NT2/D1 (cell line): ENCODE measurements at regions not wholly inside any gene's neighbourhood (a gene's known extent, or its start where the extent isn't known, plus 50 kb on each side); places are given as distances from the start of the nearest gene placed in this dataset.

Experiments
- DNase-seq: peaks from one replicate; pipeline ENCODE4 v3.0.0-alpha.2; 2011; ENCODE audit warnings: low read depth, low spot score
- H3K27me3 ChIP-seq: 2 replicates; pipeline ENCODE4 v1.6.0; 2011; ENCODE audit warnings: mild to moderate bottlenecking; ENCODE audit not compliant: insufficient read length, insufficient read depth
- H3K36me3 ChIP-seq: 2 replicates; pipeline ENCODE4 v1.6.1; 2011; ENCODE audit warnings: mild to moderate bottlenecking, low read length, mixed read lengths; ENCODE audit not compliant: insufficient read depth, insufficient read length
- H3K4me1 ChIP-seq: 2 replicates; pipeline ENCODE4 v1.5.1; 2011; ENCODE audit not compliant: insufficient read depth, insufficient read length
- H3K4me3 ChIP-seq: 2 replicates; pipeline ENCODE4 v1.5.1; 2011; ENCODE audit warnings: low read depth; ENCODE audit not compliant: insufficient read length
- H3K9ac ChIP-seq: 2 replicates; pipeline ENCODE4 v1.6.0; 2011; ENCODE audit warnings: low read depth; ENCODE audit not compliant: insufficient read length
- H3K9me3 ChIP-seq: 2 replicates; pipeline ENCODE4 v1.5.1; 2011; ENCODE audit warnings: mild to moderate bottlenecking, low read length; ENCODE audit not compliant: insufficient read depth
- SUZ12 ChIP-seq: IDR thresholded peaks from 2 replicates; pipeline ENCODE4 v1.6.1; 2011; ENCODE audit not compliant: insufficient read length, insufficient read depth; ENCODE audit errors: extremely low read depth
- YY1 ChIP-seq: IDR thresholded peaks from 2 replicates; pipeline ENCODE4 v1.6.1; 2011; ENCODE audit not compliant: insufficient read length, insufficient read depth
- ZNF274 ChIP-seq: IDR thresholded peaks from 2 replicates; pipeline ENCODE4 v1.6.1; 2011; ENCODE audit warnings: mild to moderate bottlenecking, low read depth, low read length

DNA sequence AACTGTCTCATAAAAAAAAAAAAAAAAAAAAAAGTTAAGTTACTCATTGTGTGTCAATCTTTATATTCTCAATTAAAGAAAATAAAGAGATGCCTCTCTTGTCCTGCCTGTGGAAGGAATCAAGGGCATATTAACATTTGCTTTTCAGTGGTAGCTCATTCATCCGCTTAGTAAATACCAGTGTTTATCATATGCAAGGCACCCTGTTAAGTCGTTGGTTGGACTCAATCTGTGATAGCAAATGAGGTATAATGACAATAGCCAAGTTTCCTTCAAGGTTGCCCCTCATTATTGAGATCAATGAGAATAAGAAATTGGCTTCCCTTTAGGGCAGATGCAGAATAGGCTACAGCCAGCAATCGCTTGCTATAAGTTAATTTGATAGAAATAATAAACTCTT, 812.7 kb upstream of the COBL start:
- TF ChIP-seq ZNF274 (no peak), YY1 (no peak), SUZ12 (no peak)
- no peak overlapping the region for H3K4me3 ChIP-seq
- no peaks in the 10 kb centered on the region for H3K36me3 ChIP-seq
- no peaks in the 10 kb centered on the region for H3K4me1 ChIP-seq
- no peaks in the 10 kb centered on the region for H3K27me3 ChIP-seq
- DNase-seq = no peak
- H3K9me3 ChIP-seq = no peaks in the 10 kb centered on the region
- no peak overlapping the region for H3K9ac ChIP-seq

- no peak overlapping the region for H3K9ac ChIP-seq
- DNase-seq = peak; percentile 47
- H3K27me3 ChIP-seq = no peaks in the 10 kb centered on the region
- H3K4me1 ChIP-seq = no peaks in the 10 kb centered on the region
- no peaks in the 10 kb centered on the region for H3K36me3 ChIP-seq
- no peak overlapping the region for H3K4me3 ChIP-seq
- no peaks in the 10 kb centered on the region for H3K9me3 ChIP-seq
- no peak for TF ChIP-seq YY1
- no peak for TF ChIP-seq SUZ12
- TF ChIP-seq ZNF274 = no peak
These were observed 804.3 kb upstream of the COBL start for GRCh38 chr7:52120912-52121311.

- H3K36me3 ChIP-seq = no peaks in the 10 kb centered on the region
- H3K27me3 ChIP-seq = no peaks in the 10 kb centered on the region
- no peak overlapping the region for H3K4me3 ChIP-seq
- peak; percentile 74 for DNase-seq
- no peaks in the 10 kb centered on the region for H3K4me1 ChIP-seq
- no peak overlapping the region for H3K9ac ChIP-seq
- TF ChIP-seq ZNF274 = no peak
- no peak for TF ChIP-seq SUZ12
- TF ChIP-seq YY1 = no peak
- H3K9me3 ChIP-seq = no peaks in the 10 kb centered on the region
These were observed 802.9 kb upstream of the COBL start for GRCh38 chr7:52119537-52119936.

DNA sequence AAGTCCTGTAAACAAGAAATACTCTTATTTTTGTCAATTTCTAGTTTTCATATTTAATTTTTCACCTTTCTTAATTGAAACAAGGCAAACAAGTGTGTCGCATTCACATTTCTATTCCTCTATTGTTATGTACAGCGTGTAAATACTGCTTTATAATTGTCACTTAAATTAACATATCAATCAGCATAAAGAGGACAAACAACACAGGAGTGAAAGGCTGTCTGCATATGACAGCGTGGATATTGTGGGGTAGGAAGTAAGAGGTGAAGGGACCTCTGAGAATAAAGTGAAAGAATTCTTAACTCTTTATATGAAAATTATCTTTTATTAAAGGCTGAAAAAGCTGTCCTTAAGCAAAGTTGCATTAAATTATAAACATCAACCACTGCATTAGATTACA, 797.9 kb upstream of the COBL start:
- no peak for DNase-seq
- Histone ChIP-seq H3K27me3 (no peaks in the 10 kb centered on the region), H3K9me3 (no peaks in the 10 kb centered on the region), H3K9ac (no peak overlapping the region), H3K4me3 (no peak overlapping the region), H3K36me3 (no peaks in the 10 kb centered on the region), H3K4me1 (no peaks in the 10 kb centered on the region)
- TF ChIP-seq YY1 (no peak), SUZ12 (no peak), ZNF274 (no peak)

GRCh38 chr7:52114056-52114455, 797.4 kb upstream of the COBL start:
- no peaks in the 10 kb centered on the region for H3K36me3 ChIP-seq
- H3K9me3 ChIP-seq = no peaks in the 10 kb centered on the region
- TF ChIP-seq ZNF274 (no peak), YY1 (no peak), SUZ12 (no peak)
- no peaks in the 10 kb centered on the region for H3K27me3 ChIP-seq
- H3K9ac ChIP-seq = no peak overlapping the region
- no peaks in the 10 kb centered on the region for H3K4me1 ChIP-seq
- DNase-seq = no peak
- H3K4me3 ChIP-seq = no peak overlapping the region

GRCh38 chr7:52107355-52107754, 790.7 kb upstream of the COBL start:
- DNase-seq = no peak
- H3K4me1 ChIP-seq = no peaks in the 10 kb centered on the region
- H3K4me3 ChIP-seq = no peak overlapping the region
- no peak overlapping the region for H3K9ac ChIP-seq
- TF ChIP-seq YY1 (no peak), SUZ12 (no peak), ZNF274 (no peak)
- no peaks in the 10 kb centered on the region for H3K27me3 ChIP-seq
- no peaks in the 10 kb centered on the region for H3K9me3 ChIP-seq
- no peaks in the 10 kb centered on the region for H3K36me3 ChIP-seq

DNA sequence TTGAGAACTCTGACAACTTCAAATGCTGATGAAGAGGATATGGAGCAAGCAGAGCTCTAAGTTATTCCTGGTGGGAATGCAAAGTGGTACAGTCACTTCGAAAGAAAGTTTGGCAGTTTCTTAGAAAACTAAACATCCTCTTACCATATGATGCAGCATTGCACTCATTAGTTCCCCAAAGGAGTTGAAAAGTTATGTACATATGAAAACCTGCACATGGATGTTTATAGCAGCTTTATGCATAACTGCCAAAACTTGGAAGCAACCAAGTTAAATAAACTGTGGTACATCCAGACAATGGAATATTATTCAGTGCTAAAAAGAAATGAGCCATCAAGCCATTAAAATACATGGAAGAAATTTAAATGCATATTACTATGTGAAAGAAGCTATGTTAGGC, 779.3 kb upstream of the COBL start:
- H3K4me1 ChIP-seq = no peaks in the 10 kb centered on the region
- TF ChIP-seq SUZ12 (no peak), YY1 (no peak), ZNF274 (no peak)
- no peak overlapping the region for H3K9ac ChIP-seq
- no peak overlapping the region for H3K4me3 ChIP-seq
- H3K36me3 ChIP-seq = no peaks in the 10 kb centered on the region
- no peaks in the 10 kb centered on the region for H3K27me3 ChIP-seq
- DNase-seq = no peak
- 0 out of 2 replicates have a peak, but pooled peaks cover under 1% of the 10 kb centered on the region for H3K9me3 ChIP-seq
